Thyroid gland (tissue), 4 donors: ENCODE measurements at regions not wholly inside any gene's neighbourhood (a gene's known extent, or its start where the extent isn't known, plus 50 kb on each side); places are given as distances from the start of the nearest gene placed in this dataset.
A peak's percentile ranks its signal among the peaks of the same experiment; 100 is the strongest.
"Not testable (repeated sequence)": the region's sequence is repeated elsewhere in the genome, so short reads cannot be mapped to it uniquely, and the experiment has no call there.

Source experiments
- DNase-seq, 2 donors: peaks; one replicate each; pipeline ENCODE4 v3.0.0-alpha.2; 2019
- H3K27ac ChIP-seq, 3 donors: fragments of 200-600 bp; sonication (generic); 1 replicate in 2 of 3; 2 replicates in 1 of 3; pipeline ENCODE4 v1.5.1; 2016 to 2019; ENCODE audit warnings: mild to moderate bottlenecking in 1 of 3, moderate library complexity in 1 of 3
- H3K27me3 ChIP-seq: fragments of 200-600 bp; sonication (generic); one replicate; pipeline ENCODE4 v1.5.1; 2019
- H3K36me3 ChIP-seq, 2 donors: fragments of 200-600 bp; sonication (generic); one replicate each; pipeline ENCODE4 v1.5.1; 2016 to 2019
- H3K4me1 ChIP-seq, 2 donors: fragments of 200-600 bp; sonication (generic); one replicate each; pipeline ENCODE4 v1.5.1; 2017 to 2019
- H3K4me3 ChIP-seq, 3 donors: fragments of 200-600 bp; sonication (generic); replicated peaks in 1 of 3; 1 replicate in 2 of 3; 2 replicates in 1 of 3; pipeline ENCODE4 v1.5.1; 2016; ENCODE audit warnings: mild to moderate bottlenecking in 1 of 3
- H3K9me3 ChIP-seq: fragments of 200-600 bp; sonication (generic); one replicate; pipeline ENCODE4 v1.5.1; 2017
- CTCF ChIP-seq, 6 experiments: fragments of 200-600 bp in 3 of 6; fragments of 450-650 bp in 3 of 6; sonication (generic) in 3 of 6; IDR thresholded peaks; one replicate each; pipeline ENCODE4 v1.5.1; 2016 to 2019; ENCODE audit warnings: antibody characterized with exemption in 6 of 6, mild to moderate bottlenecking in 2 of 6, inconsistent platforms in 1 of 6, moderate library complexity in 1 of 6
- POLR2A ChIP-seq, 2 donors: fragments of 450-650 bp; IDR thresholded peaks; one replicate each; pipeline ENCODE4 v1.6.1; 2017; ENCODE audit warnings: antibody characterized with exemption in 2 of 2, mild to moderate bottlenecking in 2 of 2, moderate library complexity in 1 of 2
- WGBS, 2 donors: methylation state at CpG; one replicate each; pipeline ENCODE4 v1.1.5; 2017; 5-methylcytosine and 5-hydroxymethylcytosine counted together
- intact Hi-C: fragments of 100-400 bp; cut with DNase I; formaldehyde crosslinking; loops from one replicate; pipeline ENCODE4 v1.15.1; 2023

GRCh38 chrX:101787934-101788333 is 128.3 kb upstream of the ARMCX2 start:
- Histone ChIP-seq H3K4me3 (no peak overlapping the region), H3K4me1 (no peaks in the 10 kb centered on the region), H3K27ac (no peak overlapping the region), H3K36me3 (no peaks in the 10 kb centered on the region), H3K27me3 (no peaks in the 10 kb centered on the region), H3K9me3 (no peaks in the 10 kb centered on the region)
- 95 to 96% methylated on average over 1 of the region's 1 CpG for WGBS, 2 donors
- intact Hi-C loops: no loop called here
- TF ChIP-seq POLR2A (IDR thresholded peaks at IDR 0.05): no peak
- TF ChIP-seq CTCF (IDR thresholded peaks at IDR 0.05): no peak
- no peak for DNase-seq

- no peak for DNase-seq
- intact Hi-C loops: no loop called here
- 57 to 78% methylated on average over 1 of the region's 1 CpG for WGBS, 2 donors
- H3K4me1 ChIP-seq: no peaks in the 10 kb centered on the region
- H3K27ac ChIP-seq: no peak overlapping the region
- no peaks in the 10 kb centered on the region for H3K27me3 ChIP-seq
- TF ChIP-seq CTCF (IDR thresholded peaks at IDR 0.05) (no peak), POLR2A (IDR thresholded peaks at IDR 0.05) (no peak)
- H3K4me3 ChIP-seq: no peak overlapping the region
- no peaks in the 10 kb centered on the region for H3K36me3 ChIP-seq
- H3K9me3 ChIP-seq: no peaks in the 10 kb centered on the region
Measured at GRCh38 chrX:101785142-101785541, 125.5 kb upstream of the ARMCX2 start.

- intact Hi-C loops, H3K4me3 ChIP-seq, H3K36me3 ChIP-seq, H3K9me3 ChIP-seq, H3K27ac ChIP-seq, DNase-seq, H3K4me1 ChIP-seq, H3K27me3 ChIP-seq: not testable (repeated sequence)
- WGBS, 2 donors: 76 to 80% methylated on average over 19 of the region's 19 CpGs
Measured at GRCh38 chrX:101780421-101780820, 120.8 kb upstream of the ARMCX2 start.

- no peak overlapping the region for H3K4me3 ChIP-seq
- WGBS, 2 donors: 86 to 89% methylated on average over 1 of the region's 1 CpG
- no peaks in the 10 kb centered on the region for H3K27me3 ChIP-seq
- no peak for TF ChIP-seq POLR2A (IDR thresholded peaks at IDR 0.05)
- TF ChIP-seq CTCF (IDR thresholded peaks at IDR 0.05): no peak
- H3K4me1 ChIP-seq: no peaks in the 10 kb centered on the region
- H3K27ac ChIP-seq: no peak overlapping the region
- DNase-seq: no peak
- intact Hi-C loops: no loop called here
- H3K36me3 ChIP-seq: no peaks in the 10 kb centered on the region
- H3K9me3 ChIP-seq: no peaks in the 10 kb centered on the region
Measured at GRCh38 chrX:101774340-101774739, 114.7 kb upstream of the ARMCX2 start.

GRCh38 chrX:101764538-101764937 is 104.9 kb upstream of the ARMCX2 start:
- no peak overlapping the region for H3K4me3 ChIP-seq
- no peak overlapping the region for H3K27ac ChIP-seq
- H3K36me3 ChIP-seq: no peaks in the 10 kb centered on the region
- H3K27me3 ChIP-seq: no peaks in the 10 kb centered on the region
- intact Hi-C loops: no loop called here
- DNase-seq: peak; percentile 21 to 29
- no peaks in the 10 kb centered on the region for H3K4me1 ChIP-seq
- H3K9me3 ChIP-seq: no peaks in the 10 kb centered on the region
- 43 to 53% methylated on average over 4 of the region's 4 CpGs for WGBS, 2 donors
- TF ChIP-seq POLR2A (IDR thresholded peaks at IDR 0.05) (no peak), CTCF (IDR thresholded peaks at IDR 0.05) (no peak)

- H3K4me3 ChIP-seq: no peak overlapping the region
- peak in 5 of 6 experiments; percentile 10 to 52 (median 50) for TF ChIP-seq CTCF (IDR thresholded peaks at IDR 0.05)
- TF ChIP-seq POLR2A (IDR thresholded peaks at IDR 0.05): no peak
- H3K4me1 ChIP-seq: no peaks in the 10 kb centered on the region
- DNase-seq: peak; percentile 60 to 68
- WGBS, 2 donors: 0% methylated on average over 1 of the region's 1 CpG
- no peaks in the 10 kb centered on the region for H3K36me3 ChIP-seq
- no peak overlapping the region for H3K27ac ChIP-seq
- intact Hi-C loops: no loop called here
- no peaks in the 10 kb centered on the region for H3K27me3 ChIP-seq
- no peaks in the 10 kb centered on the region for H3K9me3 ChIP-seq
Measured at GRCh38 chrX:101759000-101759399, 99.3 kb upstream of the ARMCX2 start.
